HepG2 (cell line): ENCODE measurements at regions not wholly inside any gene's neighbourhood (a gene's known extent, or its start where the extent isn't known, plus 50 kb on each side); places are given as distances from the start of the nearest gene placed in this dataset.
"Not testable (repeated sequence)": the region's sequence is repeated elsewhere in the genome, so short reads cannot be mapped to it uniquely, and the experiment has no call there.

Experiments used
- ATAC-seq: fragments of 200-7000 bp; cut with Tn5 transposase; 3 replicates; pipeline ENCODE4 v1.9.1; 2020; ENCODE audit warnings: mild to moderate bottlenecking, moderate library complexity
- BruUV-seq: library from RNA; stranded (reverse); fragments of 400-500 nt; replicated peaks from 2 replicates; lab custom pipeline; 2021; lab: Mats Ljungman, UMichigan
- CTCF ChIA-PET: fragments of 300-600 bp; formaldehyde crosslinking; extraction: SDS; loops from one replicate; lab custom pipeline; 2021; ENCODE audit warnings: low total read pairs, inconsistent platforms, low intra/inter-chr PET ratio; lab: Yijun Ruan, JAX
- POLR2A ChIA-PET: fragments of 350-600 bp; sonication (Branson Sonifier 250); formaldehyde crosslinking; loops from one replicate; lab custom pipeline; 2020; ENCODE audit warnings: antibody characterized with exemption, inconsistent platforms; lab: Yijun Ruan, JAX
- DNase-seq: peaks from one replicate; pipeline ENCODE4 v3.0.0-alpha.2; 2015; ENCODE audit warnings: low spot score
- FAIRE-seq: peaks from 3 replicates; lab custom pipeline; 2011; peaks lifted over from hg19 to GRCh38; lab: Jason Lieb, UNC
- H2AFZ ChIP-seq: one replicate; pipeline ENCODE4 v1.6.1; 2011; ENCODE audit warnings: low read length, inconsistent platforms
- H3K27ac ChIP-seq: fragments of 300-600 bp; 3 replicates; pipeline ENCODE4 v1.8.0; 2011; ENCODE audit warnings: mixed run types, mild to moderate bottlenecking, mixed read lengths, low read length, inconsistent platforms; ENCODE audit not compliant: insufficient read depth; ENCODE audit errors: extremely low read length
- H3K27me3 ChIP-seq, 2 experiments: fragments of 200-600 bp in 1 of 2; 2 replicates in 1 of 2; 3 replicates in 1 of 2; pipeline versions ENCODE4 v1.6.0 to v1.8.0; 2011; ENCODE audit warnings: low read length in 2 of 2, mild to moderate bottlenecking in 2 of 2, moderate library complexity in 2 of 2, inconsistent platforms in 1 of 2; ENCODE audit not compliant: insufficient read depth in 2 of 2, control insufficient read depth in 1 of 2
- H3K36me3 ChIP-seq, 2 experiments: fragments of 200-600 bp in 1 of 2; replicated peaks in 1 of 2; 2 replicates in 1 of 2; 3 replicates in 1 of 2; pipeline versions ENCODE4 v1.5.1 to v1.8.0; 2011; ENCODE audit warnings: low read length in 2 of 2, inconsistent platforms in 1 of 2; ENCODE audit not compliant: insufficient read depth in 2 of 2, control insufficient read depth in 1 of 2
- H3K4me1 ChIP-seq: 2 replicates; pipeline ENCODE4 v1.5.1; 2012; ENCODE audit warnings: low read length, inconsistent platforms; ENCODE audit not compliant: insufficient read depth
- H3K4me2 ChIP-seq: 2 replicates; pipeline ENCODE4 v1.6.0; 2011; ENCODE audit warnings: low read depth, low read length, inconsistent platforms
- H3K4me3 ChIP-seq, 3 experiments: fragments of 200-600 bp in 1 of 3; sonication (generic), shearing (Covaris generic) in 1 of 3; replicated peaks in 1 of 3; 2 replicates each; pipeline ENCODE4 v1.5.1; 2011 to 2016; ENCODE audit warnings: low read length in 3 of 3, inconsistent platforms in 2 of 3, low read depth in 2 of 3, mild to moderate bottlenecking in 2 of 3, control low read depth in 1 of 3, mixed read lengths in 1 of 3; ENCODE audit not compliant: insufficient read depth in 1 of 3
- H3K79me2 ChIP-seq: one replicate; pipeline ENCODE4 v1.6.1; 2011; ENCODE audit warnings: low read length, inconsistent platforms; ENCODE audit not compliant: insufficient read depth
- H3K9ac ChIP-seq: 2 replicates; pipeline ENCODE4 v1.6.0; 2011; ENCODE audit warnings: mild to moderate bottlenecking, low read depth, low read length, inconsistent platforms; ENCODE audit not compliant: insufficient read depth
- H3K9me3 ChIP-seq: 2 replicates; pipeline ENCODE4 v1.5.1; 2012; ENCODE audit warnings: mild to moderate bottlenecking, low read length
- H4K20me1 ChIP-seq: 2 replicates; pipeline ENCODE4 v1.6.0; 2011; ENCODE audit warnings: inconsistent platforms, mild to moderate bottlenecking, low read length, moderate library complexity; ENCODE audit not compliant: insufficient read depth
- CCDC6 ChIP-seq: sonication (generic); formaldehyde crosslinking; IDR thresholded peaks from 2 replicates; pipeline ENCODE4 v1.8.1; 2022; ENCODE audit warnings: mild to moderate bottlenecking, missing genetic modification reagents, moderate library complexity
- LCORL ChIP-seq, 2 experiments: fragments of 450-650 bp in 1 of 2; sonication (generic) in 1 of 2; formaldehyde crosslinking in 1 of 2; IDR thresholded peaks; 2 replicates each; pipeline versions ENCODE4 v1.5.0 to v1.6.1; 2017 to 2020; ENCODE audit warnings: antibody characterized with exemption in 1 of 2, missing genetic modification reagents in 1 of 2
- NFYB ChIP-seq: sonication (generic); formaldehyde crosslinking; IDR thresholded peaks from 2 replicates; pipeline ENCODE4 v1.4.0; 2020; ENCODE audit warnings: missing genetic modification reagents
- PLSCR1 ChIP-seq: sonication (generic); formaldehyde crosslinking; IDR thresholded peaks from 2 replicates; pipeline ENCODE4 v1.5.0; 2020; ENCODE audit warnings: missing genetic modification reagents, mild to moderate bottlenecking, borderline replicate concordance
- RELA ChIP-seq: sonication (generic); formaldehyde crosslinking; IDR thresholded peaks from 2 replicates; pipeline ENCODE4 v1.4.0; 2020; ENCODE audit warnings: missing genetic modification reagents
- ZFP36L2 ChIP-seq: sonication (generic); formaldehyde crosslinking; IDR thresholded peaks from 2 replicates; pipeline ENCODE4 v1.4.0; 2020; ENCODE audit warnings: missing genetic modification reagents
- ZMYM2 ChIP-seq: sonication (generic); formaldehyde crosslinking; IDR thresholded peaks from 2 replicates; pipeline ENCODE4 v1.8.0; 2022; ENCODE audit warnings: mild to moderate bottlenecking, missing genetic modification reagents
- ZNF691 ChIP-seq: sonication (generic); formaldehyde crosslinking; IDR thresholded peaks from 2 replicates; pipeline ENCODE4 v1.4.0; 2020; ENCODE audit warnings: missing genetic modification reagents, low read depth, mild to moderate bottlenecking, borderline replicate concordance
- ZNF772 ChIP-seq: sonication (generic); formaldehyde crosslinking; IDR thresholded peaks from 2 replicates; pipeline ENCODE4 v1.5.0; 2020; ENCODE audit warnings: mild to moderate bottlenecking, missing genetic modification reagents
- WGBS: methylation state at CpG from one replicate; pipeline ENCODE4 v1.1.6; 2017; ENCODE audit warnings: low lambda C conversion rate; 5-methylcytosine and 5-hydroxymethylcytosine counted together
- in situ Hi-C: cut with HindIII; loops from 2 replicates; pipeline ENCODE4 v1.10.0; 2017; ENCODE audit warnings: low pct_unique_long_range_greater_than_20kb; ENCODE audit not compliant: extremely low pct_ligation_motif_present
- intact Hi-C: fragments of 100-400 bp; cut with micrococcal nuclease; formaldehyde crosslinking; loops from one replicate; pipeline ENCODE4 v1.10.0; 2022; ENCODE audit not compliant: unreplicated experiment
- TF ChIP-seq, protein P1 (sequence below): sonication (generic); formaldehyde crosslinking; IDR thresholded peaks from 2 replicates; pipeline ENCODE4 v1.8.0; 2022; ENCODE audit warnings: mild to moderate bottlenecking, missing genetic modification reagents; ENCODE audit not compliant: insufficient replicate concordance

GRCh38 chr2:187637771-187638170, 83.5 kb upstream of the TFPI start:
- DNase-seq, intact Hi-C loops, BruUV-seq, H3K36me3 ChIP-seq, H3K9ac ChIP-seq, H3K27ac ChIP-seq, H3K9me3 ChIP-seq, H3K4me1 ChIP-seq, H2AFZ ChIP-seq, in situ Hi-C loops, H3K79me2 ChIP-seq, ATAC-seq, H3K27me3 ChIP-seq, CTCF ChIA-PET, H3K4me3 ChIP-seq, FAIRE-seq, H4K20me1 ChIP-seq, H3K4me2 ChIP-seq, POLR2A ChIA-PET: not testable (repeated sequence)
- 69% methylated on average over 17 of the region's 20 CpGs for WGBS

DNA sequence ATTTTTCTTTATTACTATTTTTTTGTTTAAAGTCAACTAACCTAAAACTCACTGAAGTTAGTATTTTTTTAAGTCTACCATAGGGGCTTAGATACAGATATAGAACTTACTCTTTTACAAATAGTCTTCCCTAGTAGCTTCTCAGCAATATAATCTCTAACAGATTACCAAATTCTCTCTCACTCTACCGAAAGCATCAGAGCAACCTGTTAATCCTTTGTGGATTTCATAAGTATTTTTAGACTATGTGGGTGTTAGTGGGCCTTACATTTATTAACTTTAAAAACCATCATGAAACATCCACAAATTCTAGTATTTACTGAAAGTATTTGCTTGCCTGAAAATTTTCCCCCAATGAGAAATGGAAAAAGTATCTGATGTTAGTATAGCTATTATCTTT, 84.6 kb upstream of the TFPI start:
- POLR2A ChIA-PET: no interaction called here
- H3K9ac ChIP-seq: no peak overlapping the region
- intact Hi-C loops: no loop called here
- ATAC-seq (no peak), FAIRE-seq (no peak)
- no peak overlapping the region for H3K4me3 ChIP-seq
- no peaks in the 10 kb centered on the region for H3K4me1 ChIP-seq
- CTCF ChIA-PET: no interaction called here
- no peak overlapping the region for H2AFZ ChIP-seq
- H3K27me3 ChIP-seq: no peaks in the 10 kb centered on the region
- no peaks in the 10 kb centered on the region for H3K9me3 ChIP-seq
- no peaks in the 10 kb centered on the region for H4K20me1 ChIP-seq
- no peak overlapping the region for H3K4me2 ChIP-seq
- H3K27ac ChIP-seq: no peak overlapping the region
- 0% methylated on average over 1 of the region's 1 CpG for WGBS
- no peak for TF ChIP-seq ZNF691 (CRISPR knock-in tag)
- no peak for TF ChIP-seq PLSCR1 (CRISPR knock-in tag)
- TF ChIP-seq, protein P1, sequence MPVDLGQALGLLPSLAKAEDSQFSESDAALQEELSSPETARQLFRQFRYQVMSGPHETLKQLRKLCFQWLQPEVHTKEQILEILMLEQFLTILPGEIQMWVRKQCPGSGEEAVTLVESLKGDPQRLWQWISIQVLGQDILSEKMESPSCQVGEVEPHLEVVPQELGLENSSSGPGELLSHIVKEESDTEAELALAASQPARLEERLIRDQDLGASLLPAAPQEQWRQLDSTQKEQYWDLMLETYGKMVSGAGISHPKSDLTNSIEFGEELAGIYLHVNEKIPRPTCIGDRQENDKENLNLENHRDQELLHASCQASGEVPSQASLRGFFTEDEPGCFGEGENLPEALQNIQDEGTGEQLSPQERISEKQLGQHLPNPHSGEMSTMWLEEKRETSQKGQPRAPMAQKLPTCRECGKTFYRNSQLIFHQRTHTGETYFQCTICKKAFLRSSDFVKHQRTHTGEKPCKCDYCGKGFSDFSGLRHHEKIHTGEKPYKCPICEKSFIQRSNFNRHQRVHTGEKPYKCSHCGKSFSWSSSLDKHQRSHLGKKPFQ (CRISPR knock-in tag): no peak
- TF ChIP-seq ZFP36L2: no peak
- no peak for TF ChIP-seq CCDC6 (CRISPR knock-in tag)
- TF ChIP-seq ZNF772: no peak
- no peak for TF ChIP-seq ZMYM2 (CRISPR knock-in tag)
- no peak for TF ChIP-seq NFYB (CRISPR knock-in tag)
- TF ChIP-seq LCORL (IDR thresholded peaks at IDR 0.05): no peak
- TF ChIP-seq LCORL (CRISPR knock-in tag; IDR thresholded peaks at IDR 0.05): no peak
- TF ChIP-seq RELA: no peak
- TF ChIP-seq, all 625 proteins: peak for 0
- no peaks in the 10 kb centered on the region for H3K79me2 ChIP-seq
- in situ Hi-C loops: no loop called here
- no TSS peak for BruUV-seq
- H3K36me3 ChIP-seq: no peaks in the 10 kb centered on the region
- DNase-seq: no peak
